A549 (cell line): ENCODE measurements at regions not wholly inside any gene's neighbourhood (a gene's known extent, or its start where the extent isn't known, plus 50 kb on each side); places are given as distances from the start of the nearest gene placed in this dataset.

Experiments
- ATAC-seq, 2 experiments: fragments of 200-7000 bp in 1 of 2; fragments of >200 bp in 1 of 2; cut with Nextera tagmentation in 1 of 2; cut with Tn5 transposase in 1 of 2; 3 replicates each; pipeline versions ENCODE4 v1.8.0 to v1.9.1; 2018 to 2020; ENCODE audit warnings: mild to moderate bottlenecking in 1 of 2, moderate library complexity in 1 of 2
- CTCF ChIA-PET: fragments of 300-600 bp; sonication (Branson Sonifier 250); formaldehyde crosslinking; extraction: SDS; loops from one replicate; lab custom pipeline; 2021; ENCODE audit warnings: antibody characterized with exemption, inconsistent platforms; lab: Yijun Ruan, JAX
- POLR2A ChIA-PET: fragments of 350-600 bp; formaldehyde crosslinking; extraction: SDS; loops from one replicate; lab custom pipeline; 2021; ENCODE audit warnings: antibody characterized with exemption, inconsistent platforms; lab: Yijun Ruan, JAX
- DNase-seq, 2 experiments: peaks; one replicate each; pipeline versions ENCODE4 v3.0.0 to v3.0.0-alpha.2; 2011 to 2016; ENCODE audit warnings: low read depth in 1 of 2, low spot score in 1 of 2
- FAIRE-seq: peaks from 2 replicates; lab custom pipeline; 2011; peaks lifted over from hg19 to GRCh38; lab: Jason Lieb, UNC
- H3K27ac ChIP-seq, 2 experiments: fragments of >200 bp; sonication (Bioruptor Twin); formaldehyde crosslinking; 3 replicates each; pipeline ENCODE4 v1.5.1; 2016 to 2017
- H3K4me1 ChIP-seq: fragments of >200 bp; sonication (Bioruptor Twin); formaldehyde crosslinking; 3 replicates; pipeline ENCODE4 v1.6.1; 2016
- H3K4me2 ChIP-seq: fragments of >200 bp; sonication (Bioruptor Twin); formaldehyde crosslinking; 3 replicates; pipeline ENCODE4 v1.6.1; 2016
- H3K4me3 ChIP-seq: fragments of >200 bp; sonication (Bioruptor Twin); formaldehyde crosslinking; 3 replicates; pipeline ENCODE4 v1.5.1; 2016
- H3K9me3 ChIP-seq: fragments of >200 bp; sonication (Bioruptor Twin); formaldehyde crosslinking; 3 replicates; pipeline ENCODE4 v1.6.1; 2016
- BCL3 ChIP-seq: fragments of >200 bp; sonication (Bioruptor Twin); formaldehyde crosslinking; IDR thresholded peaks from 3 replicates; pipeline ENCODE4 v1.6.1; 2016
- CBX2 ChIP-seq: fragments of 200-600 bp; sonication (generic); IDR thresholded peaks from 2 replicates; pipeline ENCODE4 v1.6.1; 2016; ENCODE audit warnings: low read depth, mild to moderate bottlenecking, borderline replicate concordance
- CBX8 ChIP-seq: fragments of 200-600 bp; sonication (generic); IDR thresholded peaks from 2 replicates; pipeline ENCODE4 v1.6.1; 2016
- CEBPB ChIP-seq, 2 experiments: fragments of >200 bp in 1 of 2; sonication (Bioruptor Twin) in 1 of 2; formaldehyde crosslinking in 1 of 2; IDR thresholded peaks; 2 replicates each; pipeline ENCODE4 v1.6.1; 2012 to 2016
- CHD4 ChIP-seq: fragments of 200-600 bp; sonication (generic); IDR thresholded peaks from 2 replicates; pipeline ENCODE4 v1.6.1; 2016; ENCODE audit warnings: antibody characterized with exemption, mild to moderate bottlenecking, borderline replicate concordance
- E2F6 ChIP-seq: IDR thresholded peaks from 2 replicates; pipeline ENCODE4 v1.6.1; 2012; ENCODE audit warnings: low read depth, borderline replicate concordance
- FOSB ChIP-seq: fragments of 250-450 bp; sonication (Bioruptor Pico); IDR thresholded peaks from 2 replicates; pipeline ENCODE4 v1.5.0; 2020; ENCODE audit warnings: mild to moderate bottlenecking, moderate library complexity
- GATA3 ChIP-seq: IDR thresholded peaks from 2 replicates; pipeline ENCODE4 v1.6.1; 2012; ENCODE audit warnings: borderline replicate concordance
- HDAC2 ChIP-seq: fragments of 200-600 bp; sonication (generic); IDR thresholded peaks from 2 replicates; pipeline ENCODE4 v1.6.1; 2016
- HES2 ChIP-seq: fragments of >200 bp; sonication (Bioruptor Twin); formaldehyde crosslinking; IDR thresholded peaks from 2 replicates; pipeline ENCODE4 v1.6.1; 2016
- HOXA7 ChIP-seq: fragments of 250-450 bp; sonication (Bioruptor Pico); IDR thresholded peaks from 2 replicates; pipeline ENCODE4 v1.5.0; 2020; ENCODE audit warnings: mild to moderate bottlenecking, moderate library complexity
- HOXB13 ChIP-seq: fragments of 250-450 bp; sonication (Bioruptor Pico); IDR thresholded peaks from 2 replicates; pipeline ENCODE4 v1.5.0; 2020; ENCODE audit warnings: low read depth, mild to moderate bottlenecking, moderate library complexity
- JUN ChIP-seq, 2 experiments: fragments of >200 bp; sonication (Bioruptor Twin); formaldehyde crosslinking; IDR thresholded peaks; 2 replicates in 1 of 2; 3 replicates in 1 of 2; pipeline ENCODE4 v1.6.1; 2016 to 2017
- NR3C1 ChIP-seq: fragments of >200 bp; sonication (Bioruptor Twin); formaldehyde crosslinking; IDR thresholded peaks from 3 replicates; pipeline ENCODE4 v1.6.1; 2017
- PHF8 ChIP-seq: fragments of 200-600 bp; sonication (generic); IDR thresholded peaks from 2 replicates; pipeline ENCODE4 v1.6.1; 2016; ENCODE audit warnings: low read depth, mild to moderate bottlenecking, antibody characterized with exemption, moderate library complexity, borderline replicate concordance
- POLR2A ChIP-seq: IDR thresholded peaks from 2 replicates; pipeline ENCODE4 v1.6.1; 2012; ENCODE audit warnings: mild to moderate bottlenecking, low read length
- RARB ChIP-seq: fragments of 250-450 bp; sonication (Bioruptor Pico); IDR thresholded peaks from 2 replicates; pipeline ENCODE4 v1.8.0; 2021; ENCODE audit warnings: mild to moderate bottlenecking, moderate library complexity
- RCOR1 ChIP-seq: fragments of 150-350 bp; IDR thresholded peaks from 2 replicates; pipeline ENCODE4 v1.6.1; 2014; ENCODE audit warnings: antibody characterized with exemption, low read length, low read depth
- RFX5 ChIP-seq: fragments of 450-650 bp; IDR thresholded peaks from 2 replicates; pipeline ENCODE4 v1.7.1; 2014; ENCODE audit warnings: antibody characterized with exemption, mild to moderate bottlenecking, moderate library complexity
- RNF2 ChIP-seq: fragments of 200-600 bp; sonication (generic); IDR thresholded peaks from 2 replicates; pipeline ENCODE4 v1.6.1; 2016; ENCODE audit warnings: low read depth, mild to moderate bottlenecking, antibody characterized with exemption, moderate library complexity, borderline replicate concordance
- SREBF2 ChIP-seq: fragments of 450-650 bp; IDR thresholded peaks from 2 replicates; pipeline ENCODE4 v1.6.1; 2014; ENCODE audit warnings: mild to moderate bottlenecking, moderate library complexity
- TP53 ChIP-seq: fragments of 250-450 bp; sonication (Bioruptor Pico); IDR thresholded peaks from 2 replicates; pipeline ENCODE4 v1.5.0; 2021; ENCODE audit warnings: mild to moderate bottlenecking, moderate library complexity
- ZC3H11A ChIP-seq: fragments of 450-650 bp; IDR thresholded peaks from 2 replicates; pipeline ENCODE4 v1.6.1; 2014; ENCODE audit warnings: antibody characterized with exemption, mild to moderate bottlenecking
- WGBS: methylation state at CpG from one replicate; pipeline ENCODE4 v1.1.6; 2017; ENCODE audit errors: missing lambda C conversion rate; 5-methylcytosine and 5-hydroxymethylcytosine counted together
- TF ChIP-seq, protein P1 (sequence below): fragments of 250-450 bp; sonication (Bioruptor Pico); IDR thresholded peaks from 2 replicates; pipeline ENCODE4 v1.5.0; 2021; ENCODE audit warnings: mild to moderate bottlenecking, moderate library complexity, borderline replicate concordance
- TF ChIP-seq, protein P2 (sequence below): IDR thresholded peaks from 2 replicates; pipeline ENCODE4 v1.6.1; 2012
- TF ChIP-seq, protein P3 (sequence below): IDR thresholded peaks from 2 replicates; pipeline ENCODE4 v1.6.1; 2012
- TF ChIP-seq, protein P4 (sequence below): fragments of 150-350 bp; IDR thresholded peaks from 2 replicates; pipeline ENCODE4 v1.6.1; 2014; ENCODE audit warnings: low read depth, mild to moderate bottlenecking, low read length

DNA sequence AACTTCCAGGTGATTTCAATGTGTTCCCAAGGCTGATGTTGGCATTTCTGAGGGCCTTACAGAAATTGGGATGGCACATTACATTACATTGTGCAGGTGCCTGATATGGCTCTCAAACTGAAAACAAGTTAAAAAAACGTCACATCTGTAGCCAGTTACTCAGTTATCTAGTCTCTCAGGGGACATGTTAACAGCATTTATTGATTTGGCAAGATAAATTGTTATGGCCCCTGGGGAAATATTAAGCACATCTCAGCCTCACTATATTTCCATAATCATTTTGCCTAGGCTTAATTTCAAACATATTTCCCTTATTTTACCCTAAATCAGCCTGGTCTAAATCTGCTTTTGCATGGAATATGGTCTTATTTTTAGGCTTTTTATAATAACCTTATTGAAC lies 290.0 kb downstream of the IL15 start:
- no peak overlapping the region for H3K4me3 ChIP-seq
- CTCF ChIA-PET, result no interaction called here
- no peak for FAIRE-seq

DNA sequence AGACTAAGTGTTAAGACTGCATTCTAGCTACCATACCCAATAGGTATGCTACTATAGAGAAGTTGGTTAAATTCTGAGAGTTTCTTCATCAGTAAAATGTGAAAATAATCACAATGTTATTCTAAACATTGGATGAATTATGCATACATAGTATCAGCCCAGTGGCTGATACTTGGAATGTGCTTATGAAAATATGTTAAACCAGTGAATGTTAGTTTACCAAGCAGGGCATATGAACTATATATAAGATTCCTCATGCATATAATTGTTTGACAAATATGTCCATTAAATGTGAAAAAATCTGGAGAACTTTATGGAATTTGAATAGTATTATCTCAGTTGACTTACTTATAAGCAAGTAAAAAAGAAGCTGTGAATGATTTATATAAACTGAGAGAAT lies 296.1 kb downstream of the IL15 start:
- DNase-seq, result no peak
- FAIRE-seq, result no peak
- TF ChIP-seq NR3C1 (no peak), HES2 (no peak), GATA3 (no peak), TP53 (CRISPR knock-in tag) (no peak), POLR2A (no peak), E2F6 (no peak), HOXA7 (CRISPR knock-in tag) (no peak), BCL3 (no peak), RNF2 (no peak), CEBPB (IDR thresholded peaks at IDR 0.05) (no peak), SREBF2 (no peak), CBX8 (no peak), HDAC2 (no peak)
- TF ChIP-seq, protein P1, sequence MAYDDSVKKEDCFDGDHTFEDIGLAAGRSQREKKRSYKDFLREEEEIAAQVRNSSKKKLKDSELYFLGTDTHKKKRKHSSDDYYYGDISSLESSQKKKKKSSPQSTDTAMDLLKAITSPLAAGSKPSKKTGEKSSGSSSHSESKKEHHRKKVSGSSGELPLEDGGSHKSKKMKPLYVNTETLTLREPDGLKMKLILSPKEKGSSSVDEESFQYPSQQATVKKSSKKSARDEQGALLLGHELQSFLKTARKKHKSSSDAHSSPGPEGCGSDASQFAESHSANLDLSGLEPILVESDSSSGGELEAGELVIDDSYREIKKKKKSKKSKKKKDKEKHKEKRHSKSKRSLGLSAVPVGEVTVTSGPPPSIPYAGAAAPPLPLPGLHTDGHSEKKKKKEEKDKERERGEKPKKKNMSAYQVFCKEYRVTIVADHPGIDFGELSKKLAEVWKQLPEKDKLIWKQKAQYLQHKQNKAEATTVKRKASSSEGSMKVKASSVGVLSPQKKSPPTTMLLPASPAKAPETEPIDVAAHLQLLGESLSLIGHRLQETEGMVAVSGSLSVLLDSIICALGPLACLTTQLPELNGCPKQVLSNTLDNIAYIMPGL, result no peak
- TF ChIP-seq, protein P2, sequence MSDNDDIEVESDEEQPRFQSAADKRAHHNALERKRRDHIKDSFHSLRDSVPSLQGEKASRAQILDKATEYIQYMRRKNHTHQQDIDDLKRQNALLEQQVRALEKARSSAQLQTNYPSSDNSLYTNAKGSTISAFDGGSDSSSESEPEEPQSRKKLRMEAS, result no peak
- TF ChIP-seq, protein P3, sequence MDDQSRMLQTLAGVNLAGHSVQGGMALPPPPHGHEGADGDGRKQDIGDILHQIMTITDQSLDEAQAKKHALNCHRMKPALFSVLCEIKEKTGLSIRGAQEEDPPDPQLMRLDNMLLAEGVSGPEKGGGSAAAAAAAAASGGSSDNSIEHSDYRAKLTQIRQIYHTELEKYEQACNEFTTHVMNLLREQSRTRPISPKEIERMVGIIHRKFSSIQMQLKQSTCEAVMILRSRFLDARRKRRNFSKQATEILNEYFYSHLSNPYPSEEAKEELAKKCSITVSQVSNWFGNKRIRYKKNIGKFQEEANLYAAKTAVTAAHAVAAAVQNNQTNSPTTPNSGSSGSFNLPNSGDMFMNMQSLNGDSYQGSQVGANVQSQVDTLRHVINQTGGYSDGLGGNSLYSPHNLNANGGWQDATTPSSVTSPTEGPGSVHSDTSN, result no peak
- Histone ChIP-seq H3K27ac (no peak overlapping the region), H3K4me3 (no peak overlapping the region), H3K4me2 (no peak overlapping the region), H3K4me1 (no peaks in the 10 kb centered on the region), H3K9me3 (no peaks in the 10 kb centered on the region)
- POLR2A ChIA-PET, result no interaction called here
- CTCF ChIA-PET, result no interaction called here
- ATAC-seq, result no peak

More for the DNA sequence above, 290.0 kb downstream of the IL15 start:
- no peaks in the 10 kb centered on the region for H3K4me1 ChIP-seq
- POLR2A ChIA-PET, result no interaction called here
- H3K4me2 ChIP-seq, result no peak overlapping the region
- TF ChIP-seq ZC3H11A (no peak), RCOR1 (no peak), PHF8 (no peak), RFX5 (no peak), TP53 (CRISPR knock-in tag) (no peak), HES2 (no peak), RNF2 (no peak), JUN (IDR thresholded peaks at IDR 0.05) (no peak), GATA3 (no peak), HOXB13 (CRISPR knock-in tag) (no peak), FOSB (no peak), CBX2 (no peak), CHD4 (no peak), RARB (CRISPR knock-in tag) (no peak)
- TF ChIP-seq, protein P4, sequence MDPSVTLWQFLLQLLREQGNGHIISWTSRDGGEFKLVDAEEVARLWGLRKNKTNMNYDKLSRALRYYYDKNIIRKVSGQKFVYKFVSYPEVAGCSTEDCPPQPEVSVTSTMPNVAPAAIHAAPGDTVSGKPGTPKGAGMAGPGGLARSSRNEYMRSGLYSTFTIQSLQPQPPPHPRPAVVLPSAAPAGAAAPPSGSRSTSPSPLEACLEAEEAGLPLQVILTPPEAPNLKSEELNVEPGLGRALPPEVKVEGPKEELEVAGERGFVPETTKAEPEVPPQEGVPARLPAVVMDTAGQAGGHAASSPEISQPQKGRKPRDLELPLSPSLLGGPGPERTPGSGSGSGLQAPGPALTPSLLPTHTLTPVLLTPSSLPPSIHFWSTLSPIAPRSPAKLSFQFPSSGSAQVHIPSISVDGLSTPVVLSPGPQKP, result no peak
- TF ChIP-seq, protein P2, result no peak
- TF ChIP-seq, protein P3, result no peak
- 50% methylated on average over 1 of the region's 1 CpG for WGBS
- DNase-seq (no peak), ATAC-seq (no peak)
- H3K27ac ChIP-seq, result no peak overlapping the region
- no peaks in the 10 kb centered on the region for H3K9me3 ChIP-seq
